NCI-H2227 treated with DMSO at 0.1 percent for 48 hours (cell line): ENCODE measurements at regions not wholly inside any gene's neighbourhood (a gene's known extent, or its start where the extent isn't known, plus 50 kb on each side); places are given as distances from the start of the nearest gene placed in this dataset.

Experiments used
- DNase-seq: peaks from one replicate; lab custom pipeline; 2025; lab: John Stamatoyannopoulos, UW

GRCh38 chr12:65653946-65654629, 170.2 kb upstream of the HMGA2 start:
- no peak for DNase-seq

- DNase-seq: no peak
Observed at GRCh38 chr12:65655074-65655493, 169.2 kb upstream of the HMGA2 start.

GRCh38 chr12:65656156-65656882, 168.0 kb upstream of the HMGA2 start:
- DNase-seq: no peak

- no peak for DNase-seq
Observed at GRCh38 chr12:65656891-65657351, 167.4 kb upstream of the HMGA2 start.

GRCh38 chr12:65657635-65658034, 166.6 kb upstream of the HMGA2 start:
- DNase-seq: no peak

GRCh38 chr12:65658360-65658759, 165.9 kb upstream of the HMGA2 start:
- DNase-seq: no peak

GRCh38 chr12:65659681-65660080, 164.6 kb upstream of the HMGA2 start:
- no peak for DNase-seq

GRCh38 chr12:65660096-65660495, 164.2 kb upstream of the HMGA2 start:
- no peak for DNase-seq

GRCh38 chr12:65660836-65661235, 163.4 kb upstream of the HMGA2 start:
- no peak for DNase-seq

GRCh38 chr12:65662590-65662989, 161.7 kb upstream of the HMGA2 start:
- DNase-seq: no peak

GRCh38 chr12:65663097-65663496, 161.2 kb upstream of the HMGA2 start:
- no peak for DNase-seq

GRCh38 chr12:65663648-65664047, 160.6 kb upstream of the HMGA2 start:
- no peak for DNase-seq

GRCh38 chr12:65664715-65665250, 159.5 kb upstream of the HMGA2 start:
- no peak for DNase-seq

- no peak for DNase-seq
Observed at GRCh38 chr12:65665817-65666216, 158.5 kb upstream of the HMGA2 start.

- DNase-seq: no peak
Observed at GRCh38 chr12:65666876-65667275, 157.4 kb upstream of the HMGA2 start.

- no peak for DNase-seq
Observed at GRCh38 chr12:65667932-65668331, 156.4 kb upstream of the HMGA2 start.

GRCh38 chr12:65668981-65669695, 155.1 kb upstream of the HMGA2 start:
- no peak for DNase-seq

- no peak for DNase-seq
Observed at GRCh38 chr12:65670775-65671174, 153.5 kb upstream of the HMGA2 start.

- no peak for DNase-seq
Observed at GRCh38 chr12:65672441-65672840, 151.8 kb upstream of the HMGA2 start.

- no peak for DNase-seq
Observed at GRCh38 chr12:65673156-65673690, 151.1 kb upstream of the HMGA2 start.

- no peak for DNase-seq
Observed at GRCh38 chr12:65673732-65674131, 150.6 kb upstream of the HMGA2 start.

- DNase-seq: no peak
Observed at GRCh38 chr12:65675141-65675621, 149.1 kb upstream of the HMGA2 start.
